ENCODE measurements at regions not wholly inside any gene's neighbourhood (a gene's known extent, or its start where the extent isn't known, plus 50 kb on each side); places are given as distances from the start of the nearest gene placed in this dataset.

GRCh38 chr5:40414922-40415321 lies 264.8 kb upstream of the PTGER4 start:
- no peak for DNase-seq (ENCODE audit: low read depth)

- no peak for DNase-seq (ENCODE audit: low read depth)
Measured at GRCh38 chr5:40413743-40414142, 266.0 kb upstream of the PTGER4 start.

GRCh38 chr5:40412771-40413170 lies 266.9 kb upstream of the PTGER4 start:
- DNase-seq (ENCODE audit: low read depth): no peak

- peak; percentile 61 for DNase-seq (ENCODE audit: low read depth)
Measured at GRCh38 chr5:40410964-40411635, 268.6 kb upstream of the PTGER4 start.

GRCh38 chr5:40410231-40410861 lies 269.4 kb upstream of the PTGER4 start:
- peak; percentile 91 for DNase-seq (ENCODE audit: low read depth)

- DNase-seq (ENCODE audit: low read depth): no peak
Measured at GRCh38 chr5:40409601-40410000, 270.1 kb upstream of the PTGER4 start.

- DNase-seq (ENCODE audit: low read depth): no peak
Measured at GRCh38 chr5:40406741-40407211, 272.9 kb upstream of the PTGER4 start.

GRCh38 chr5:40405996-40406740 lies 273.5 kb upstream of the PTGER4 start:
- no peak for DNase-seq (ENCODE audit: low read depth)

- DNase-seq (ENCODE audit: low read depth): no peak
Measured at GRCh38 chr5:40405230-40405629, 274.5 kb upstream of the PTGER4 start.

GRCh38 chr5:40404613-40405012 lies 275.1 kb upstream of the PTGER4 start:
- DNase-seq (ENCODE audit: low read depth): no peak

- DNase-seq (ENCODE audit: low read depth): no peak
Measured at GRCh38 chr5:40402007-40402364, 277.7 kb upstream of the PTGER4 start.

GRCh38 chr5:40401284-40402006 lies 278.3 kb upstream of the PTGER4 start:
- DNase-seq (ENCODE audit: low read depth): no peak

GRCh38 chr5:40400245-40400644 lies 279.5 kb upstream of the PTGER4 start:
- no peak for DNase-seq (ENCODE audit: low read depth)

- DNase-seq (ENCODE audit: low read depth): no peak
Measured at GRCh38 chr5:40399349-40399748, 280.4 kb upstream of the PTGER4 start.

- DNase-seq (ENCODE audit: low read depth): no peak
Measured at GRCh38 chr5:40397976-40398375, 281.7 kb upstream of the PTGER4 start.

GRCh38 chr5:40397091-40397490 lies 282.6 kb upstream of the PTGER4 start:
- DNase-seq (ENCODE audit: low read depth): no peak

GRCh38 chr5:40396317-40396716 lies 283.4 kb upstream of the PTGER4 start:
- DNase-seq (ENCODE audit: low read depth): no peak

GRCh38 chr5:40395251-40395650 lies 284.5 kb upstream of the PTGER4 start:
- peak; percentile 81 for DNase-seq (ENCODE audit: low read depth)

GRCh38 chr5:40394698-40395097 lies 285.0 kb upstream of the PTGER4 start:
- DNase-seq (ENCODE audit: low read depth): no peak

GRCh38 chr5:40391642-40392041 lies 288.1 kb upstream of the PTGER4 start:
- no peak for DNase-seq (ENCODE audit: low read depth)

- DNase-seq (ENCODE audit: low read depth): no peak
Measured at GRCh38 chr5:40390281-40391149, 289.2 kb upstream of the PTGER4 start.

Data from myocyte (in vitro differentiated cells).